ENCODE measurements at regions not wholly inside any gene's neighbourhood (a gene's known extent, or its start where the extent isn't known, plus 50 kb on each side); places are given as distances from the start of the nearest gene placed in this dataset.

DNA sequence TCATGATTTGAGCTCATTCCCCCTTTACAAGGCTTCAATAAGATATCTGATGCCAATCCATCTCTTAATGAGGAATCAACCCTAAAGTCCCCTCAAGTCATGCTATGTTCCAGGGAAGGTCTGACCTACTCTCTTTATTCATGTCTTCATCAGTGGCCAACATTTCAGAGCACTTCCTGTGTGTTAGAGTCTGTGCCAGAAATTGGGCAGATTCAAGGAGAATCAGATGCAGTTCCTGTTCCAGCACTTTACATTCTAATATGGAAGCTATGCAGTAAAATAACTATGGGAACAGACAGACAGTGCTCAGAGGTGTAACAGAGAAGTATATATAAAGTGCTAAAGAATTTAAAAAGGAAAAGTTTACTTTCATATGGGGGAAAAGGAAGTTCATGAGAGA, 193.4 kb upstream of the NR4A3 start:
- TF ChIP-seq, protein P1, sequence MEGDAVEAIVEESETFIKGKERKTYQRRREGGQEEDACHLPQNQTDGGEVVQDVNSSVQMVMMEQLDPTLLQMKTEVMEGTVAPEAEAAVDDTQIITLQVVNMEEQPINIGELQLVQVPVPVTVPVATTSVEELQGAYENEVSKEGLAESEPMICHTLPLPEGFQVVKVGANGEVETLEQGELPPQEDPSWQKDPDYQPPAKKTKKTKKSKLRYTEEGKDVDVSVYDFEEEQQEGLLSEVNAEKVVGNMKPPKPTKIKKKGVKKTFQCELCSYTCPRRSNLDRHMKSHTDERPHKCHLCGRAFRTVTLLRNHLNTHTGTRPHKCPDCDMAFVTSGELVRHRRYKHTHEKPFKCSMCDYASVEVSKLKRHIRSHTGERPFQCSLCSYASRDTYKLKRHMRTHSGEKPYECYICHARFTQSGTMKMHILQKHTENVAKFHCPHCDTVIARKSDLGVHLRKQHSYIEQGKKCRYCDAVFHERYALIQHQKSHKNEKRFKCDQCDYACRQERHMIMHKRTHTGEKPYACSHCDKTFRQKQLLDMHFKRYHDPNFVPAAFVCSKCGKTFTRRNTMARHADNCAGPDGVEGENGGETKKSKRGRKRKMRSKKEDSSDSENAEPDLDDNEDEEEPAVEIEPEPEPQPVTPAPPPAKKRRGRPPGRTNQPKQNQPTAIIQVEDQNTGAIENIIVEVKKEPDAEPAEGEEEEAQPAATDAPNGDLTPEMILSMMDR (IDR thresholded peaks at IDR 0.05; ENCODE audit: control extremely low read depth, extremely low read depth, low read depth, missing control alignments), result no peak
- POLR2A ChIA-PET, result no interaction called here
- CTCF ChIA-PET, result no interaction called here
- no peak for DNase-seq (ENCODE audit: extremely low spot score)

DNA sequence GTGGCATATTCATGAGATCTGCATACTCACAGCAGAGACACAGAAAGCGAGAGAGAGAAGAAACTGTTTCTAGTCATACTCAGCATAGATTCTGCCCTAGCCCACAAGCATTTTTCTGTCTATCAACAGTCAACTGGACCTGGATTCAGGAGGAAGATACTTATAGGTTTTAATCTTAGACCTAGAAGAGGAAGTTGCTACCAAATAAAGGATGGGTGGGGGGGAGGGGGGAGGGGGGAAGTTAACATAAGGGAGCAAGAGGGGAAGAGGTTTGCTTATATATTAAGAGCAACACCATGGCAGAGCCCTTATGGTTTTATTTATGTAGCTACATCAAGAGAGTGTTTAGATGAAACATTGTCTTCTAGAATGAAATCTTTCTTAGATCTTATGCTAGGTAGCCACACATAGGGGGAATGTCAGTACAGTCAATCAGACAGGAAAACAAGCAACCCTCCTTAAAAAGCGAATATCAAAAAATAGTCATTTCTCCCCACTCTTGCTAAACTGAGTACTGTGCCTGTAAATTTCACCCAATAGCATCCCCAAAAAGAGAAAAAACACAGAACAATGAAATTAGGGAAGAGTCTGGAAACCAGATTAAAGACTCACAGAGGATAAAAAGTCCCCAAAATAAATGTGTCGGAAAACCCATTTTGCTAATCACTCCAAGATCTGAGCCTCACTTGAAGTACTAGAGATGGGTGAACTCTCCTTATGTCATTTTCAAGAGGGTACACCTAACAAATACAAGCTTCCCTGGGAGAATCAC, 192.7 kb upstream of the NR4A3 start:
- POLR2A ChIA-PET, result interaction anchor here (0.6 kb wide), 1 partner anchor 38 kb away, joined by 3 read pairs; no protein-coding TSS in a partner anchor
- CTCF ChIA-PET, result interaction anchor here (0.8 kb wide), 1 partner anchor 11 kb away, joined by 3 read pairs; no protein-coding TSS in a partner anchor
- DNase-seq (ENCODE audit: extremely low spot score), result no peak
- TF ChIP-seq, protein P1 (IDR thresholded peaks at IDR 0.05; ENCODE audit: control extremely low read depth, extremely low read depth, low read depth, missing control alignments), result no peak

DNA sequence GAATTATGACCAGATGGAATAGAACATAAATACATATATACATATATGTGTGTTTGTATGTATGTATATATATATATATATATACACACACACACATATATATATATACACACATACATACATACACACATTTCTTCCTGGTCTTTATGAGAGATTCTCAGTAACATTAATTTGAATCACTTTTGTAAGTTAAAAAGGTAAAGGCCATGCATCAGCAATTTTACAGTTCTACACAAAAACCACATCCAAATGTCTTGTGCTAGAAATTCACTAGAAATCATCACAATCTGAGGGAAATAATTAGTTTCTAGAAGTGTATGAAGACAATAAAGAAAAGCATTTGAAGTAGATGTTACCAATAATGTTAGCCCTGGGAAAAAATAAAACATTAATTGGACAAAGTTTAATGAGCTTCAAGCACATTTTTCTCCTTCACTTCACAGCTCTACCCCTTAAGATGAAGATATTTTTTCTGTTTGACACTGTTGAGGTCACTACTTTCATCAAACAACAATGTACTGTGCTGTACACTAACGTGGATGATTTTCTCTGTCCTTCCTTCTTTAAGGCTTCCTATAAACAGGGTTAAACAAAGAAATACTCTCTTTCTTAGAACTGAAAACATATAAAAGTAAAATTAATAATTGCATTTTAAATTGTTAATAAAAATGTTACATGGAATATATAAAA, 189.2 kb upstream of the NR4A3 start:
- TF ChIP-seq, protein P1 (IDR thresholded peaks at IDR 0.05; ENCODE audit: control extremely low read depth, extremely low read depth, low read depth, missing control alignments), result no peak
- ChIA-PET CTCF (interaction anchor here (1.5 kb wide), 1 partner anchor 367 kb away, joined by 3 read pairs; no protein-coding TSS in a partner anchor), POLR2A (no interaction called here)
- no peak for DNase-seq (ENCODE audit: extremely low spot score)

DNA sequence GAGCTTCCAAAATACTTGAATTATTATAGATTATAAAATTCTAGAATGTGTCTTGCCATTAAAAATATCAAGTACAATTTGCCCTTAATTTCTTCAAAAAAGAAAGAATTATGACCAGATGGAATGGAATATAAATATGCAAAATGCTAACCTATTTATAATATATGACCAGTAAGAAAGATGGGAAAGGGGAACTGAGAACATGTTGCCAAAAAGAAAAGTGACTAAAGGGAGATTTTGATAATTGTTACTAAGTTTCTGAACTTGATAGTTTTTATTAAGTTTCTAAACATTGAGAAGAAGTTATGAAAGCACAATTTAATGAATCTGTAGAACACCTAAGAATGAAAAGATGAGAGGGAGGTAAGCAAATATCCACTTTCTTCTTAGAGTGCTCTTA, 188.4 kb upstream of the NR4A3 start:
- DNase-seq (ENCODE audit: extremely low spot score), result peak; percentile 19
- CTCF ChIA-PET, result no interaction called here
- TF ChIP-seq, protein P1 (IDR thresholded peaks at IDR 0.05; ENCODE audit: control extremely low read depth, extremely low read depth, low read depth, missing control alignments), result no peak
- POLR2A ChIA-PET, result no interaction called here

DNA sequence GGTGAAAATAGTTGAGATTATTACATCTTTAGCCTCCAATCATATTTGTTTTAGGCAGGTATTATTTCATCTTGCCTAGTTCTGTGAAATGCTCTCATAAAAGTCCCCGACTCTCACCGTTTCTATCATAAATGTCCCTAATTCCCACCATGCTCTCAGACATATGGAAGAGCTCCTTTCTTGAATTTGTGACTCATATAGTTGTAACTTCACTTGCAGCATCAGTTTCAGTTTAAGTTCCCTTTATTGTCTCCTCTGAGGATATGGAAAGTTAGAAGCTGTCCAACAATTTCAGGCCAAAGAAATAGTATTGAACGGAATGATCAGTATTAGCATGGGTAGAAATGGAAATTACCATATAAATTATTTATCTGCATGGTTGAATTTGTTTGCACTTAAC, 187.5 kb upstream of the NR4A3 start:
- no peak for DNase-seq (ENCODE audit: extremely low spot score)
- ChIA-PET CTCF (interaction anchor here (0.7 kb wide), 1 partner anchor 91 kb away, joined by 3 read pairs; no protein-coding TSS in a partner anchor), POLR2A (no interaction called here)
- TF ChIP-seq, protein P1 (IDR thresholded peaks at IDR 0.05; ENCODE audit: control extremely low read depth, extremely low read depth, low read depth, missing control alignments), result no peak

DNA sequence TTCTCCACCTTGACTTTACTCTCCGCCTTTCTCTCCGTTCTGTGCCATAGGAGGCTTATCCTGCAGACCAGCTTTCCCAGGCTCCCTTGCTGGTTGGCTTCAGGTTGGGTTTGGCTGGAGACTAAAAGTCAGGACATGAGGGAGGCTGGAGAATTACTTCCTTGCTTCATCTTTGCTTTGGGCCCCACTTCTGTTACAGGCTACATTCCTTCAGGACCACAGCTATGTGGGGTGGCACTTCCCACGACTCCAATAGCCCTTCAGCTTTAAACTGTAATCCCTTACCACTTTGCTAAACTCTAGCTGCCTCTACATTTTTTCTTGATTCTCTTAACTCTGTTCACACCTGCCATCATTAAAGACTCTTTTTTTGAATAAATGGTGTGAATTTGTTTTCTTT, 186.7 kb upstream of the NR4A3 start:
- no peak for DNase-seq (ENCODE audit: extremely low spot score)
- ChIA-PET POLR2A (no interaction called here), CTCF (no interaction called here)
- TF ChIP-seq, protein P1 (IDR thresholded peaks at IDR 0.05; ENCODE audit: control extremely low read depth, extremely low read depth, low read depth, missing control alignments), result no peak
